GM12878 (cell line): ENCODE measurements at regions not wholly inside any gene's neighbourhood (a gene's known extent, or its start where the extent isn't known, plus 50 kb on each side); places are given as distances from the start of the nearest gene placed in this dataset.

Experiments
- ATAC-seq: fragments of 200-7000 bp; cut with Tn5 transposase; 3 replicates; pipeline ENCODE4 v1.9.1; 2020; ENCODE audit warnings: mild to moderate bottlenecking, moderate library complexity
- BruUV-seq: library from RNA; stranded (reverse); fragments of 400-500 nt; replicated peaks from 2 replicates; lab custom pipeline; 2021; lab: Mats Ljungman, UMichigan
- CTCF ChIA-PET: fragments of 300-600 bp; sonication (Branson Sonifier 250); formaldehyde crosslinking; extraction: SDS; loops from one replicate; lab custom pipeline; 2021; ENCODE audit warnings: inconsistent platforms; lab: Yijun Ruan, JAX
- POLR2A ChIA-PET: fragments of 350-600 bp; formaldehyde crosslinking; extraction: SDS; loops from one replicate; lab custom pipeline; 2021; ENCODE audit warnings: inconsistent platforms; lab: Charles Lee
- RAD21 ChIA-PET: fragments of 300-600 bp; sonication (Branson Sonifier 250); formaldehyde crosslinking; loops from one replicate; lab custom pipeline; 2023; ENCODE audit warnings: antibody characterized with exemption; ENCODE audit not compliant: unreplicated experiment; lab: Charles Lee
- SMC1A ChIA-PET: fragments of 300-600 bp; sonication (Branson Sonifier 250); formaldehyde crosslinking; loops from one replicate; lab custom pipeline; 2023; ENCODE audit not compliant: unreplicated experiment, uncharacterized antibody; lab: Charles Lee
- DNase-seq: peaks from one replicate; pipeline ENCODE4 v3.0.0-alpha.2; 2011; ENCODE audit warnings: low read depth, low spot score
- FAIRE-seq: peaks from 3 replicates; lab custom pipeline; 2011; peaks lifted over from hg19 to GRCh38; lab: Jason Lieb, UNC
- H2AFZ ChIP-seq: 2 replicates; pipeline ENCODE4 v1.6.0; 2011; ENCODE audit warnings: low read depth, low read length, control low read depth; ENCODE audit not compliant: control insufficient read depth
- H3K27ac ChIP-seq: 2 replicates; pipeline ENCODE4 v1.5.1; 2011; ENCODE audit warnings: control low read depth; ENCODE audit not compliant: control insufficient read depth, insufficient read depth
- H3K27me3 ChIP-seq, 2 experiments: replicated peaks in 1 of 2; 2 replicates each; pipeline versions ENCODE4 v1.6.0 to v1.6.1; 2011; ENCODE audit warnings: low read length in 1 of 2; ENCODE audit not compliant: control insufficient read depth in 2 of 2, insufficient read depth in 2 of 2
- H3K36me3 ChIP-seq, 2 experiments: 2 replicates each; pipeline ENCODE4 v1.5.1; 2011; ENCODE audit warnings: low read length in 1 of 2; ENCODE audit not compliant: control insufficient read depth in 2 of 2, insufficient read depth in 2 of 2
- H3K4me1 ChIP-seq: 2 replicates; pipeline ENCODE4 v1.6.1; 2011; ENCODE audit warnings: mild to moderate bottlenecking, low read length, moderate library complexity, mixed read lengths; ENCODE audit not compliant: control insufficient read depth, insufficient read depth
- H3K4me2 ChIP-seq: 2 replicates; pipeline ENCODE4 v1.6.0; 2011; ENCODE audit warnings: control low read depth; ENCODE audit not compliant: control insufficient read depth, insufficient read depth
- H3K4me3 ChIP-seq: fragments of 200-600 bp; sonication (generic); 2 replicates; pipeline ENCODE4 v1.5.1; 2016
- H3K79me2 ChIP-seq: 2 replicates; pipeline ENCODE4 v1.6.0; 2011; ENCODE audit warnings: low read length; ENCODE audit not compliant: control insufficient read depth, insufficient read depth
- H3K9ac ChIP-seq: 2 replicates; pipeline ENCODE4 v1.8.0; 2011; ENCODE audit warnings: low read length, control low read depth, mixed read lengths; ENCODE audit not compliant: control insufficient read depth, insufficient read depth
- H3K9me3 ChIP-seq: replicated peaks from 3 replicates; pipeline ENCODE4 v1.5.1; 2011; ENCODE audit warnings: mild to moderate bottlenecking, low read length; ENCODE audit not compliant: control insufficient read depth, insufficient read depth
- H4K20me1 ChIP-seq: 2 replicates; pipeline ENCODE4 v1.6.0; 2011; ENCODE audit not compliant: control insufficient read depth, insufficient read depth
- E4F1 ChIP-seq: fragments of 450-650 bp; IDR thresholded peaks from 2 replicates; pipeline ENCODE4 v1.6.1; 2018; ENCODE audit warnings: borderline replicate concordance, mild to moderate bottlenecking; ENCODE audit not compliant: partially characterized antibody
- ETV6 ChIP-seq, 2 experiments: fragments of 450-650 bp in 1 of 2; IDR thresholded peaks in 1 of 2; conservative IDR thresholded peaks in 1 of 2; 2 replicates each; pipeline ENCODE4 v1.6.1; 2014; ENCODE audit warnings: antibody characterized with exemption in 1 of 2, borderline replicate concordance in 1 of 2, low read depth in 1 of 2, mild to moderate bottlenecking in 1 of 2, moderate library complexity in 1 of 2
- GABPA ChIP-seq: IDR thresholded peaks from 2 replicates; pipeline ENCODE4 v1.6.1; 2014; ENCODE audit warnings: antibody characterized with exemption, low read depth, mild to moderate bottlenecking, inconsistent platforms
- RCOR1 ChIP-seq: conservative IDR thresholded peaks from 2 replicates; pipeline ENCODE4 v1.6.1; 2012; ENCODE audit warnings: low read depth, low read length, improper control_type of control experiment
- ZSCAN29 ChIP-seq: fragments of 450-650 bp; IDR thresholded peaks from 2 replicates; pipeline ENCODE4 v1.6.1; 2017; ENCODE audit warnings: mild to moderate bottlenecking, moderate library complexity
- WGBS: methylation state at CpG from one replicate; pipeline ENCODE4 v1.1.6; 2016; ENCODE audit warnings: low lambda C conversion rate; ENCODE audit not compliant: insufficient replicate concordance, insufficient coverage; ENCODE audit errors: missing lambda C conversion rate; 5-methylcytosine and 5-hydroxymethylcytosine counted together
- in situ Hi-C: fragments of 300-500 bp; cut with MboI; formaldehyde crosslinking; loops from 9 replicates; pipeline ENCODE4 v1.14.3; 2018; ENCODE audit warnings: mixed read lengths
- intact Hi-C: fragments of 100-400 bp; cut with micrococcal nuclease; formaldehyde crosslinking; loops from one replicate; pipeline ENCODE4 v1.14.2; 2022; ENCODE audit not compliant: unreplicated experiment

GRCh38 chr4:185965426-185966384 is 103.3 kb upstream of the TLR3 start:
- SMC1A ChIA-PET, result no interaction called here
- FAIRE-seq, result peak; percentile 77
- peak overlapping the region; percentile 51; the same call in 1 of the 2 replicates for H2AFZ ChIP-seq

More at GRCh38 chr4:185965426-185966384, 103.3 kb upstream of the TLR3 start:
- ChIA-PET POLR2A (no interaction called here), CTCF (no interaction called here), RAD21 (no interaction called here)
- intact Hi-C loops, result no loop called here
- H4K20me1 ChIP-seq, result no peaks in the 10 kb centered on the region
- H3K9ac ChIP-seq, result no peak overlapping the region
- peak overlapping the region; percentile 38; the same call in 1 of the 2 replicates for H3K4me2 ChIP-seq
- no peak overlapping the region; the same call in 1 of the 2 replicates for H3K4me3 ChIP-seq
- no peaks in the 10 kb centered on the region for H3K4me1 ChIP-seq
- no peaks in the 10 kb centered on the region for H3K27me3 ChIP-seq
- no peaks in the 10 kb centered on the region for H3K36me3 ChIP-seq
- DNase-seq (peak; percentile 3), ATAC-seq (peak; percentile 81)
- no peak overlapping the region for H3K27ac ChIP-seq
- no peaks in the 10 kb centered on the region for H3K79me2 ChIP-seq
- BruUV-seq, result no TSS peak
- in situ Hi-C loops, result no loop called here
- WGBS, result 50% methylated on average over 15 of the region's 15 CpGs
- no peak for TF ChIP-seq ZSCAN29
- TF ChIP-seq E4F1, result no peak
- no peak for TF ChIP-seq ETV6 (conservative IDR thresholded peaks at IDR 0.05 in 1 of 2, IDR thresholded peaks at IDR 0.05 in 1 of 2; ENCODE audit: borderline replicate concordance in 1 of 2, low read depth in 1 of 2)
- no peak for TF ChIP-seq RCOR1
- 0 out of 2 replicates have a peak, but pooled peaks have one; percentile 18 for TF ChIP-seq GABPA
- no peaks in the 10 kb centered on the region for H3K9me3 ChIP-seq
